Activated T-helper 17 cell treated with anti-CD3 and anti-CD28 coated beads, Interleukin-2, amount 50 U/mL, for 72 hours (primary cell): ENCODE measurements at regions not wholly inside any gene's neighbourhood (a gene's known extent, or its start where the extent isn't known, plus 50 kb on each side); places are given as distances from the start of the nearest gene placed in this dataset.

Experiments used
- ATAC-seq: fragments of 150-1000 bp; cut with Tn5 transposase; replicated peaks from 2 replicates; pipeline ENCODE4 v1.10.0; 2021; ENCODE audit warnings: mild to moderate bottlenecking, moderate library complexity
- H3K27ac Mint-ChIP-seq: one replicate; pipeline ENCODE4 v1.8.0; 2022; ENCODE audit warnings: mixed read lengths
- H3K27me3 Mint-ChIP-seq: one replicate; pipeline ENCODE4 v1.8.0; 2022; ENCODE audit warnings: mixed read lengths
- H3K36me3 Mint-ChIP-seq: one replicate; pipeline ENCODE4 v1.8.0; 2022; ENCODE audit warnings: low read depth, mild to moderate bottlenecking, mixed read lengths
- H3K4me1 Mint-ChIP-seq: one replicate; pipeline ENCODE4 v1.8.0; 2022; ENCODE audit warnings: mixed read lengths
- H3K4me3 Mint-ChIP-seq: one replicate; pipeline ENCODE4 v1.8.0; 2022; ENCODE audit warnings: mild to moderate bottlenecking, mixed read lengths
- H3K9me3 Mint-ChIP-seq: one replicate; pipeline ENCODE4 v1.8.0; 2022; ENCODE audit warnings: mixed read lengths

GRCh38 chr6:105985098-105985815 lies 100.9 kb upstream of the PRDM1 start:
- ATAC-seq = no peak
- H3K36me3 Mint-ChIP-seq = peaks cover 7% of the 10 kb centered on the region
- H3K4me3 Mint-ChIP-seq = peak overlapping the region; percentile 62
- peaks cover 3% of the 10 kb centered on the region for H3K9me3 Mint-ChIP-seq
- H3K27me3 Mint-ChIP-seq = peaks cover 22% of the 10 kb centered on the region
- H3K27ac Mint-ChIP-seq = no peak overlapping the region
- H3K4me1 Mint-ChIP-seq = peaks cover 17% of the 10 kb centered on the region

DNA sequence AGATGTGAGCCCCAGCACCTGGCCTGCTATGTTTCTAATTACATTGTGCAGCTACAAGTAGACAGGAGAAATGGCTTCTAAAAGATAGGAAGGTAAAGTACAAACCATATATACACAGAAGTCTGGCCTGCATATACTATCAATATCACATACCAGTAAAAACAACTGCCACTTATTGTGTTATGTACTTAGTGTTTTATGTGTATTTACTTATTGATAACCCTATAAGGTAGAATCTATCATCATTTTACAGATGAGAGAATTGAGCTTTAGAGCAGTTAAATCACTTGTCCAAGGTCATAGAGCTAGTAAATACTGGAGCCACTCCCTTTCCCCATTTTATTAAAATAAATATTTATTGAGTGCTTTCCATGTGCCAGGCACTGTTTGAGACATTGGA lies 102.4 kb upstream of the PRDM1 start:
- Mint-ChIP-seq H3K36me3 (peaks cover 7% of the 10 kb centered on the region), H3K4me1 (peaks cover 23% of the 10 kb centered on the region), H3K4me3 (peak overlapping the region; percentile 89), H3K27me3 (peaks cover 22% of the 10 kb centered on the region), H3K27ac (peak overlapping the region; percentile 96), H3K9me3 (peaks cover 3% of the 10 kb centered on the region)
- ATAC-seq = no peak

GRCh38 chr6:105982761-105983540 lies 103.2 kb upstream of the PRDM1 start:
- Mint-ChIP-seq H3K9me3 (peaks cover 3% of the 10 kb centered on the region), H3K4me3 (peak overlapping the region; percentile 89), H3K27me3 (peaks cover 21% of the 10 kb centered on the region), H3K36me3 (peaks cover 7% of the 10 kb centered on the region), H3K27ac (peak overlapping the region; percentile 96), H3K4me1 (peaks cover 27% of the 10 kb centered on the region)
- peak; percentile 66 for ATAC-seq

DNA sequence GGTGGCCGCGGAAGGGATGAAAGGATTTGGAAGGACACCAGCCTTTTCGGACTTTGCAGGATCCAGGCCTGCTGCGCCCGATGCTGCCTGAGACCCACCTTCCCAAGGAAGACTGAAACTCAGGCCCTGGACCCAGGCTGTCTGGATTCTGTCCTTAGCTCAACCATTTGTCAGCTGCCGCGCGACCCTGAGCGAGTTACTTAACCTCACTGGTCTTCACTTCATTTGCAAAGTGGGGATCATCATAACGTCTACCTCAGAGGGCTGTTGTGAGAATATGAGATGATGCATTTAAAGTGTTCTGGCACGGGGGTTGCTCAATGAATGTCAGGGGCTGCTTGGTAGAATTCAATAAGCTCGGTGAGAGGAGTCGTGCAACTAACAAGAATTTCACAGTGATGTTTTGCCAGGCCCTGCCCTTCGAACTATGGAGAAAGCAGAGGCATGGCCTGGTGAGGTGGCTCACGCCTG lies 104.2 kb upstream of the PRDM1 start:
- peaks cover 7% of the 10 kb centered on the region for H3K36me3 Mint-ChIP-seq
- peaks cover 3% of the 10 kb centered on the region for H3K9me3 Mint-ChIP-seq
- H3K27me3 Mint-ChIP-seq = peaks cover 14% of the 10 kb centered on the region
- no peak for ATAC-seq
- peak overlapping the region; percentile 96 for H3K27ac Mint-ChIP-seq
- peak overlapping the region; percentile 89 for H3K4me3 Mint-ChIP-seq
- H3K4me1 Mint-ChIP-seq = peaks cover 27% of the 10 kb centered on the region

DNA sequence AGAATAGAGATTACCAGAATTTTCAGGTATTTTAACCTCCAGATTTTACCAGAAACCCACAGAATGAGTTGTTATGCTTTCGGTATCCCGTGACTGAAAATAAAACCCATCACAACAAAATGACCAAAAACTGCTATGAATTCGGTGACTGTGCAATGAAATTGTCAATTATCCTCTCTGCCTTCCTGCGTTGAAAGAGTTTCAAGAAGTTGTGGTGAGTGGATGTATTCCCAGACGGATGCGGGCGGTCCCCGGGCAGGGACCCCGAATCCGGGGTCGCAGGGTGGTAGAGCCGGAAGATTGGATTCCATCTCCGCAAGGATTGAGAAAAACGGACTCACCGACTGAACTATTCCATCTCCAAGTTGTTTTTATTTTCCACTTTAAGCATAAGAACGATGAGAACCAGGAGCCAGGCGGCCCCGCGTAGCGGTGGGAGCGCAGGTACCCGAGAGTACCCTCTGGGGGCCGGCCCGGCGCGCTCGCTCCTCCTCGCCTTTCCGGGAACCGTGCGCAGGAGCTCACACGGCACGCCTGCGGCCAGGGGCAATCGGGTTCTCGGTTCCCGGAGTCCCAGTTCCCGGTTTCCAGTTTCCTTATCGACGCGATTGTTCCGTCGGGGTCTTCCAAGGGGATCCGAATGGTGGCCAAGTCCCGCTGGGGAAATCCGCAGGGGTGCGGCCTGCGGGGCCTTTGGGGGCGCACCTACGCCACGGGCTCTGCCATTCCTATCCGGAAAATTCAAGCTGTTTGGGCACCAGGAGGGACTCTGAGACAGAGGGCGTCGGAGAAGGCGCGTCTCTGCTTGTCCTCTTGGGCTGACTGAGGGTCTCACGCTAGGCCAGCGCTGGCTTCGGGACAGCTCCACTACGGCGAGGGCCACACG lies 104.9 kb upstream of the PRDM1 start:
- H3K27me3 Mint-ChIP-seq = peaks cover 12% of the 10 kb centered on the region

DNA sequence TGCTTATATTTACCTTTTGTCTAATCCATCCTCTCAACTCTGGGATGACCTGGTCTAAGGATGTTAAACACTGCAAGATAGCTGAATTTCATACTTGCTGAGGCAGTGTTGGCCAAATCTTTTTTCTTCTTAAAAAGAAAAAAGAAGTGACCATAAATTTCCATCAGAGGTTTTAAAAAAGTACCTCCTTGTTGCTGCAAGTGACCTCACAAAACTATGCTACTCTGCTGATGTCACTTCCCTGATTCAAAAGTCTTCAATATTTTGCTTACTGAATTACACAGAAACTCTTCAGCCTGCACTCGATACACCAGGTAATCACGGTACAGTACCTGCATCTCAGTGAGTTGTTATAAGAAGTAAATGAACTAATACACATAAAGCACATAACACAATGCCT lies 107.2 kb upstream of the PRDM1 start:
- Mint-ChIP-seq H3K4me3 (peak overlapping the region; percentile 51), H3K9me3 (peaks cover 3% of the 10 kb centered on the region), H3K36me3 (peaks cover 7% of the 10 kb centered on the region), H3K27me3 (peaks cover under 1% of the 10 kb centered on the region), H3K27ac (peak overlapping the region; percentile 67), H3K4me1 (peaks cover 27% of the 10 kb centered on the region)
- ATAC-seq = no peak

More for the DNA sequence above, 104.9 kb upstream of the PRDM1 start:
- peak overlapping the region; percentile 89 for H3K4me3 Mint-ChIP-seq
- peaks cover 7% of the 10 kb centered on the region for H3K36me3 Mint-ChIP-seq
- ATAC-seq = peak; percentile 67
- H3K9me3 Mint-ChIP-seq = peaks cover 3% of the 10 kb centered on the region
- peak overlapping the region; percentile 96 for H3K27ac Mint-ChIP-seq
- peaks cover 27% of the 10 kb centered on the region for H3K4me1 Mint-ChIP-seq

GRCh38 chr6:105977934-105978504 lies 108.1 kb upstream of the PRDM1 start:
- peaks cover 27% of the 10 kb centered on the region for H3K4me1 Mint-ChIP-seq
- H3K4me3 Mint-ChIP-seq = no peak overlapping the region
- no peak overlapping the region for H3K27ac Mint-ChIP-seq
- peaks cover 7% of the 10 kb centered on the region for H3K36me3 Mint-ChIP-seq
- no peaks in the 10 kb centered on the region for H3K27me3 Mint-ChIP-seq
- peaks cover 11% of the 10 kb centered on the region for H3K9me3 Mint-ChIP-seq
- ATAC-seq = no peak

GRCh38 chr6:105974986-105975385 lies 111.2 kb upstream of the PRDM1 start:
- Mint-ChIP-seq H3K36me3 (no peaks in the 10 kb centered on the region), H3K4me1 (peaks cover 14% of the 10 kb centered on the region), H3K27ac (no peak overlapping the region), H3K9me3 (peaks cover 16% of the 10 kb centered on the region), H3K27me3 (no peaks in the 10 kb centered on the region), H3K4me3 (no peak overlapping the region)
- ATAC-seq = no peak

DNA sequence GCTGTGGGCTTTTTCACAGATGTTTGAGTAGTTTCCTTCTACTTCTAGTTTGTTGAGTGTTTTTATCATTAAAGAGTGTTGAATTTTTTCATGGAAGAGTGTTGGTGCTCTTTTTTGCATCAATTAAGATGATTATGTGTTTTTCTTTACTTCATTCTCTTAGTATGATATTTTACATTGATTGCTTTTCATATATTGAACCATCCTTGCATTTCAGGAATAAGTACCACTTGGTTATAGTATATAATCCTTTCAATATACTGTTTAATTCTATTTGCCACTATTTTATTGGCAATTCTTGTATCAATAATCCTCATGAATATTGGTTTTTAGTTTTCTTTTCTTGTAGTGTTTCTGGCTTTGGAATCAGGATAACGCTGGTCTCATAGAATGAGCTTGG lies 113.7 kb upstream of the PRDM1 start:
- H3K9me3 Mint-ChIP-seq = peaks cover 28% of the 10 kb centered on the region

GRCh38 chr6:105968603-105969333 lies 117.4 kb upstream of the PRDM1 start:
- ATAC-seq = no peak
- H3K27me3 Mint-ChIP-seq = no peaks in the 10 kb centered on the region
- no peak overlapping the region for H3K4me3 Mint-ChIP-seq
- H3K4me1 Mint-ChIP-seq = no peaks in the 10 kb centered on the region
- peaks cover 28% of the 10 kb centered on the region for H3K9me3 Mint-ChIP-seq
- H3K36me3 Mint-ChIP-seq = no peaks in the 10 kb centered on the region
- no peak overlapping the region for H3K27ac Mint-ChIP-seq

More for the DNA sequence above, 113.7 kb upstream of the PRDM1 start:
- Mint-ChIP-seq H3K27ac (no peak overlapping the region), H3K27me3 (no peaks in the 10 kb centered on the region), H3K4me1 (no peaks in the 10 kb centered on the region), H3K36me3 (no peaks in the 10 kb centered on the region), H3K4me3 (no peak overlapping the region)
- ATAC-seq = no peak

DNA sequence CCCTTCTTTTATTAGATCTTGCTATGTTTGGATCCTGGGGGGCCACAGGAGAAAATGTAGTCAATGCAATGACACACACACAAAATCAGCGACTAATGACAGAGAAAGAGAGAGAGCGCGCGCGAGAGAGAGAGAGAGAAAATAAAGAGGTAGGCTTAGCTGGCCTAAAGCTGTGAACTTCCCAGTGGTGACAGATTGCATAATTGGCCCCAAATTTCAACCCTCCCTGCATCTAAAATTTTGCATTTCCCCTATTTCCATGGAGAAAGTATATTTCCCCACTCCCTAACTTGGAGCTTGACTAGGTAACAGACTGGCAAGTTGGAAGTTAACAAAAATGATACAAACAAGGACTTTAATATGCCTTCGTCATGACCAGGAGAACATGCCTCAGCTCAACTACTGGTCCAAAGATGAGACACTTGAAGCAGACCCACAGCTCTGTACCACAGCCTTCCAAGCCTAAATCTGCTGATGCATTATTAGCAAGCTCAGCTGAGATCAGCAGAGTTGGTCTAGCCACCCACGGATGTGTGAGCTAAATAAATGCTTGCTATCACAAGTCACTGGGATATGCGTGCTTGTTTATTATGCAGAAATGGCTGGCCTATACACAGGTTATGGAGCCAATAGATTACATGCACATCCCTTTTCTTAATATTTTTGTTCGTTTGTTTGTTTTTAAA lies 118.1 kb upstream of the PRDM1 start:
- no peak for ATAC-seq
- no peak overlapping the region for H3K4me3 Mint-ChIP-seq
- H3K27ac Mint-ChIP-seq = no peak overlapping the region
- no peaks in the 10 kb centered on the region for H3K27me3 Mint-ChIP-seq
- no peaks in the 10 kb centered on the region for H3K4me1 Mint-ChIP-seq
- H3K9me3 Mint-ChIP-seq = peaks cover 21% of the 10 kb centered on the region
- no peaks in the 10 kb centered on the region for H3K36me3 Mint-ChIP-seq

DNA sequence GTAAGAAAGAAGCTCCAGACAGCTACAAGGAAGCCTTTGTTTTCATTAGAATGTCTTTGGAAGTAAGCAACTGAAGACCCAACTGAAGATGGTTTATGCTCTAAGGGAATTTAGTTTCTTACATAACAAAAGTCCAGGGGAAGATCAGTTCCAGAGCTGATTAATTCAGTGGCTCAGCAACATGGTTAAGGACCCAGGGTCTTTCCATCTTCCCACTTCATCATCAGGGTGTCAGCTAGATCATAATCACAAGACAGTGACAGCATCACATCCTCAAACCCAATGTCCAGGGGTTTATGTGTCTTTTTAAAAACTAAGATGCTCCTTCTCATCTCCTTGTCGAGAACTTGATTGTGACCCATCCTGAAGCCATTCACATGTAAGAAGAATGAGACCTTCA lies 119.7 kb upstream of the PRDM1 start:
- Mint-ChIP-seq H3K27me3 (no peaks in the 10 kb centered on the region), H3K27ac (no peak overlapping the region), H3K4me3 (no peak overlapping the region), H3K36me3 (no peaks in the 10 kb centered on the region), H3K9me3 (peaks cover 12% of the 10 kb centered on the region), H3K4me1 (no peaks in the 10 kb centered on the region)
- ATAC-seq = no peak
